ENCODE measurements at regions not wholly inside any gene's neighbourhood (a gene's known extent, or its start where the extent isn't known, plus 50 kb on each side); places are given as distances from the start of the nearest gene placed in this dataset.

DNA sequence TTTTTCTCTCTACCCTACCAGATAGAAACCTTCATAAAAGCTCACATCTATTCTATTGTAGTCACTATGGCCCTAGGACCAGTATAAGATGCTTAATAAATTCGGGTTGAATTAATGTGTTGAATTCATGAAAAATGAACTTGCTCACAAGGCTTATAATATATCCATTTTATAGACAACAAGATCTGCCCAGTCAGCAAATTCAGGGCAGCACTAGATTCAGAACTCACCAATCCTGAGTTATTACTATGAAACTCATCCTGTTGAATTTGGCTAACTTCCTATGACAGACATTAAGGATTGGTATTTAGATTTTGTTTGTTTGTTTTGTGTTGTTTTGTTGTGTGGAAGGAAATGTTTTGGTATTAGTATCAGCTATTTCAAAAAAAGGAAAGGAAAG is 143.6 kb upstream of the CCNG1 start:
- Histone ChIP-seq H3K4me1 (no peaks in the 10 kb centered on the region), H3K27me3 (replicated peaks; ENCODE audit: control insufficient read depth, insufficient read depth, low read length) (0 out of 2 replicates have a peak, but pooled peaks cover 2% of the 10 kb centered on the region), H3K4me3 (ENCODE audit: low read depth, low read length) (no peak overlapping the region), H3K36me3 (ENCODE audit: control insufficient read depth, insufficient read depth, low read length) (no peaks in the 10 kb centered on the region), H3K9me3 (no peaks in the 10 kb centered on the region)
- H3K4me1 Mint-ChIP-seq (ENCODE audit: low read depth, unreplicated experiment) = no peaks in the 10 kb centered on the region
- peaks cover 5% of the 10 kb centered on the region for H3K27me3 Mint-ChIP-seq (ENCODE audit: insufficient read depth, unreplicated experiment)
- DNase-seq = no peak
- CTCF ChIA-PET = no interaction called here
- BruUV-seq (replicated peaks) = no TSS peak
- no peak overlapping the region for H3K4me3 Mint-ChIP-seq (ENCODE audit: unreplicated experiment)
- H3K27ac Mint-ChIP-seq (ENCODE audit: unreplicated experiment) = no peak overlapping the region
- TF ChIP-seq, protein P1, sequence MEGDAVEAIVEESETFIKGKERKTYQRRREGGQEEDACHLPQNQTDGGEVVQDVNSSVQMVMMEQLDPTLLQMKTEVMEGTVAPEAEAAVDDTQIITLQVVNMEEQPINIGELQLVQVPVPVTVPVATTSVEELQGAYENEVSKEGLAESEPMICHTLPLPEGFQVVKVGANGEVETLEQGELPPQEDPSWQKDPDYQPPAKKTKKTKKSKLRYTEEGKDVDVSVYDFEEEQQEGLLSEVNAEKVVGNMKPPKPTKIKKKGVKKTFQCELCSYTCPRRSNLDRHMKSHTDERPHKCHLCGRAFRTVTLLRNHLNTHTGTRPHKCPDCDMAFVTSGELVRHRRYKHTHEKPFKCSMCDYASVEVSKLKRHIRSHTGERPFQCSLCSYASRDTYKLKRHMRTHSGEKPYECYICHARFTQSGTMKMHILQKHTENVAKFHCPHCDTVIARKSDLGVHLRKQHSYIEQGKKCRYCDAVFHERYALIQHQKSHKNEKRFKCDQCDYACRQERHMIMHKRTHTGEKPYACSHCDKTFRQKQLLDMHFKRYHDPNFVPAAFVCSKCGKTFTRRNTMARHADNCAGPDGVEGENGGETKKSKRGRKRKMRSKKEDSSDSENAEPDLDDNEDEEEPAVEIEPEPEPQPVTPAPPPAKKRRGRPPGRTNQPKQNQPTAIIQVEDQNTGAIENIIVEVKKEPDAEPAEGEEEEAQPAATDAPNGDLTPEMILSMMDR (IDR thresholded peaks at IDR 0.05; ENCODE audit: insufficient read depth in 1 of 2, low read depth in 1 of 2, low read length in 1 of 2, severe bottlenecking in 1 of 2, unreplicated experiment in 1 of 2) = no peak
- H3K9me3 Mint-ChIP-seq (ENCODE audit: unreplicated experiment) = no peaks in the 10 kb centered on the region
- POLR2A ChIA-PET = no interaction called here
- H3K36me3 Mint-ChIP-seq (ENCODE audit: insufficient read depth, unreplicated experiment) = no peaks in the 10 kb centered on the region
- intact Hi-C loops (cut with micrococcal nuclease; ENCODE audit: unreplicated experiment) = no loop called here

GRCh38 chr5:163303718-163304117 is 133.7 kb upstream of the CCNG1 start:
- no peak overlapping the region for H3K27ac Mint-ChIP-seq (ENCODE audit: unreplicated experiment)
- POLR2A ChIA-PET = no interaction called here
- CTCF ChIA-PET = no interaction called here
- Histone ChIP-seq H3K4me3 (ENCODE audit: low read depth, low read length) (no peak overlapping the region), H3K9me3 (no peaks in the 10 kb centered on the region), H3K36me3 (ENCODE audit: control insufficient read depth, insufficient read depth, low read length) (no peaks in the 10 kb centered on the region), H3K4me1 (no peaks in the 10 kb centered on the region), H3K27me3 (replicated peaks; ENCODE audit: control insufficient read depth, insufficient read depth, low read length) (no peaks in the 10 kb centered on the region)
- no peak for DNase-seq
- H3K36me3 Mint-ChIP-seq (ENCODE audit: insufficient read depth, unreplicated experiment) = no peaks in the 10 kb centered on the region
- no peaks in the 10 kb centered on the region for H3K4me1 Mint-ChIP-seq (ENCODE audit: low read depth, unreplicated experiment)
- H3K27me3 Mint-ChIP-seq (ENCODE audit: insufficient read depth, unreplicated experiment) = peaks cover 4% of the 10 kb centered on the region
- TF ChIP-seq, protein P1 (IDR thresholded peaks at IDR 0.05; ENCODE audit: insufficient read depth in 1 of 2, low read depth in 1 of 2, low read length in 1 of 2, severe bottlenecking in 1 of 2, unreplicated experiment in 1 of 2) = no peak
- no peaks in the 10 kb centered on the region for H3K9me3 Mint-ChIP-seq (ENCODE audit: unreplicated experiment)
- BruUV-seq (replicated peaks) = no TSS peak
- intact Hi-C loops (cut with micrococcal nuclease; ENCODE audit: unreplicated experiment) = no loop called here
- H3K4me3 Mint-ChIP-seq (ENCODE audit: unreplicated experiment) = no peak overlapping the region

GRCh38 chr5:163305655-163306054 is 131.7 kb upstream of the CCNG1 start:
- no peaks in the 10 kb centered on the region for H3K36me3 ChIP-seq (ENCODE audit: control insufficient read depth, insufficient read depth, low read length)
- Mint-ChIP-seq H3K4me1 (ENCODE audit: low read depth, unreplicated experiment) (no peaks in the 10 kb centered on the region), H3K4me3 (ENCODE audit: unreplicated experiment) (no peak overlapping the region), H3K36me3 (ENCODE audit: insufficient read depth, unreplicated experiment) (no peaks in the 10 kb centered on the region), H3K27me3 (ENCODE audit: insufficient read depth, unreplicated experiment) (peaks cover 4% of the 10 kb centered on the region), H3K9me3 (ENCODE audit: unreplicated experiment) (peaks cover 7% of the 10 kb centered on the region), H3K27ac (ENCODE audit: unreplicated experiment) (no peak overlapping the region)
- H3K27me3 ChIP-seq (replicated peaks; ENCODE audit: control insufficient read depth, insufficient read depth, low read length) = no peaks in the 10 kb centered on the region
- DNase-seq = no peak
- ChIA-PET CTCF (interaction anchor here (1.7 kb wide), 1 partner anchor 103 kb away, joined by 15 read pairs; no protein-coding TSS in a partner anchor), POLR2A (no interaction called here)
- TF ChIP-seq, protein P1 (IDR thresholded peaks at IDR 0.05; ENCODE audit: insufficient read depth in 1 of 2, low read depth in 1 of 2, low read length in 1 of 2, severe bottlenecking in 1 of 2, unreplicated experiment in 1 of 2) = no peak
- intact Hi-C loops (cut with micrococcal nuclease; ENCODE audit: unreplicated experiment) = loop anchor here (1.0 kb wide), 2 partner anchors 42 to 103 kb away; no protein-coding TSS in a partner anchor
- no peaks in the 10 kb centered on the region for H3K4me1 ChIP-seq
- no TSS peak for BruUV-seq (replicated peaks)
- no peak overlapping the region for H3K4me3 ChIP-seq (ENCODE audit: low read depth, low read length)
- no peaks in the 10 kb centered on the region for H3K9me3 ChIP-seq

All from Caco-2 (cell line).